ENCODE measurements at regions not wholly inside any gene's neighbourhood (a gene's known extent, or its start where the extent isn't known, plus 50 kb on each side); places are given as distances from the start of the nearest gene placed in this dataset.

GRCh38 chr14:23773981-23774380 is 137.8 kb downstream of the DHRS2 start:
- Mint-ChIP-seq H3K27ac (no peak overlapping the region), H3K27me3 (peaks cover 21% of the 10 kb centered on the region), H3K4me3 (no peak overlapping the region), H3K9me3 (ENCODE audit: insufficient read depth) (no peaks in the 10 kb centered on the region), H3K4me1 (no peaks in the 10 kb centered on the region)
- Histone ChIP-seq H3K4me2 (replicated peaks; ENCODE audit: low read depth, low read length, poor library complexity, severe bottlenecking) (no peak overlapping the region), H3K4me3 (ENCODE audit: control extremely low read depth in 1 of 5, extremely low read depth in 1 of 5, insufficient read depth in 1 of 5, low read depth in 2 of 5, low read length in 4 of 5) (no peak overlapping the region), H2AFZ (ENCODE audit: insufficient read depth, low read depth, low read length, poor library complexity, severe bottlenecking) (no peak overlapping the region), H3K9me3 (ENCODE audit: control extremely low read depth in 1 of 3, control insufficient read depth in 2 of 3, insufficient read depth in 1 of 3, low read length in 2 of 3) (no peaks in the 10 kb centered on the region), H3K27me3 (replicated peaks in 1 of 4; ENCODE audit: control extremely low read depth in 1 of 4, control insufficient read depth in 3 of 4, insufficient read depth in 4 of 4, low read length in 3 of 4) (peaks cover 0 to 9% (median 2%) of the 10 kb centered on the region in 4 experiments), H3K9ac (ENCODE audit: low read length) (no peak overlapping the region), H3K36me3 (replicated peaks in 1 of 2; ENCODE audit: control extremely low read depth in 1 of 2, control insufficient read depth in 1 of 2, extremely low read depth in 1 of 2, insufficient read depth in 2 of 2, low read length in 1 of 2) (no peaks in the 10 kb centered on the region), H3K79me2 (ENCODE audit: control insufficient read depth, insufficient read depth, low read length) (no peaks in the 10 kb centered on the region), H3K27ac (ENCODE audit: low read length in 2 of 2) (no peak overlapping the region), H4K20me1 (ENCODE audit: control insufficient read depth, insufficient read depth, low read length, poor library complexity, severe bottlenecking) (no peaks in the 10 kb centered on the region), H3K4me1 (ENCODE audit: control insufficient read depth in 2 of 2, insufficient read depth in 2 of 2, low read length in 2 of 2) (no peaks in the 10 kb centered on the region)
- TF ChIP-seq EZH2 (IDR thresholded peaks at IDR 0.05; ENCODE audit: borderline replicate concordance, insufficient read depth, low read depth, low read length, poor library complexity, severe bottlenecking) (no peak), CTCF (IDR thresholded peaks at IDR 0.05) (no peak)
- ChIA-PET POLR2A (no interaction called here), CTCF (no interaction called here)
- WGBS (ENCODE audit: insufficient coverage): 100% methylated on average over 1 of the region's 2 CpGs
- ATAC-seq (ENCODE audit: low read depth) (no peak), DNase-seq (no peak)
- intact Hi-C loops (cut with micrococcal nuclease): no loop called here

- ChIA-PET CTCF (no interaction called here), POLR2A (no interaction called here)
- Histone ChIP-seq H4K20me1 (ENCODE audit: control insufficient read depth, insufficient read depth, low read length, poor library complexity, severe bottlenecking) (no peaks in the 10 kb centered on the region), H3K9ac (ENCODE audit: low read length) (no peak overlapping the region), H3K4me3 (ENCODE audit: control extremely low read depth in 1 of 5, extremely low read depth in 1 of 5, insufficient read depth in 1 of 5, low read depth in 2 of 5, low read length in 4 of 5) (no peak overlapping the region), H3K79me2 (ENCODE audit: control insufficient read depth, insufficient read depth, low read length) (no peaks in the 10 kb centered on the region), H3K4me1 (ENCODE audit: control insufficient read depth in 2 of 2, insufficient read depth in 2 of 2, low read length in 2 of 2) (no peaks in the 10 kb centered on the region), H3K27ac (ENCODE audit: low read length in 2 of 2) (no peak overlapping the region), H3K4me2 (replicated peaks; ENCODE audit: low read depth, low read length, poor library complexity, severe bottlenecking) (no peak overlapping the region), H3K9me3 (ENCODE audit: control extremely low read depth in 1 of 3, control insufficient read depth in 2 of 3, insufficient read depth in 1 of 3, low read length in 2 of 3) (no peaks in the 10 kb centered on the region), H3K27me3 (replicated peaks in 1 of 4; ENCODE audit: control extremely low read depth in 1 of 4, control insufficient read depth in 3 of 4, insufficient read depth in 4 of 4, low read length in 3 of 4) (peaks cover 0 to 9% (median 2%) of the 10 kb centered on the region in 4 experiments), H2AFZ (ENCODE audit: insufficient read depth, low read depth, low read length, poor library complexity, severe bottlenecking) (no peak overlapping the region), H3K36me3 (replicated peaks in 1 of 2; ENCODE audit: control extremely low read depth in 1 of 2, control insufficient read depth in 1 of 2, extremely low read depth in 1 of 2, insufficient read depth in 2 of 2, low read length in 1 of 2) (no peaks in the 10 kb centered on the region)
- no peak for TF ChIP-seq CTCF (IDR thresholded peaks at IDR 0.05)
- Mint-ChIP-seq H3K9me3 (ENCODE audit: insufficient read depth) (no peaks in the 10 kb centered on the region), H3K27ac (no peak overlapping the region), H3K4me3 (no peak overlapping the region), H3K27me3 (peaks cover 27% of the 10 kb centered on the region), H3K4me1 (no peaks in the 10 kb centered on the region)
- DNase-seq: no peak
- intact Hi-C loops (cut with micrococcal nuclease): no loop called here
- no peak for ATAC-seq (ENCODE audit: low read depth)
- 58% methylated on average over 2 of the region's 4 CpGs for WGBS (ENCODE audit: insufficient coverage)
These were observed 140.1 kb downstream of the DHRS2 start for GRCh38 chr14:23776296-23776695.

All from B cell (primary cell).